ENCODE measurements at regions not wholly inside any gene's neighbourhood (a gene's known extent, or its start where the extent isn't known, plus 50 kb on each side); places are given as distances from the start of the nearest gene placed in this dataset.

- no peak for TF ChIP-seq TAF1 (IDR thresholded peaks at IDR 0.05; ENCODE audit: low read depth)
- TF ChIP-seq EP300 (IDR thresholded peaks at IDR 0.05; ENCODE audit: borderline replicate concordance) = no peak
- TF ChIP-seq USF1 (IDR thresholded peaks at IDR 0.05) = no peak
- no peak for TF ChIP-seq RAD21 (IDR thresholded peaks at IDR 0.05; ENCODE audit: low read depth)
- no peak for TF ChIP-seq EGR1 (IDR thresholded peaks at IDR 0.05)
- TF ChIP-seq YY1 (IDR thresholded peaks at IDR 0.05; ENCODE audit: low read depth) = no peak
- TF ChIP-seq MAX (IDR thresholded peaks at IDR 0.05) = no peak
- TF ChIP-seq REST (IDR thresholded peaks at IDR 0.05; ENCODE audit: low read depth) = no peak
- TF ChIP-seq TEAD4 (IDR thresholded peaks at IDR 0.05) = no peak
- no peak for TF ChIP-seq TCF12 (IDR thresholded peaks at IDR 0.05; ENCODE audit: low read depth)
- TF ChIP-seq FOXM1 (IDR thresholded peaks at IDR 0.05; ENCODE audit: borderline replicate concordance, low read depth) = no peak
- TF ChIP-seq ZBTB7A (IDR thresholded peaks at IDR 0.05; ENCODE audit: low read depth) = no peak
- no peak for TF ChIP-seq NFIC (IDR thresholded peaks at IDR 0.05)
- no peak for TF ChIP-seq CREB1 (IDR thresholded peaks at IDR 0.05; ENCODE audit: low read depth)
Observed at GRCh38 chr4:31009926-31010325, 289.8 kb downstream of the PCDH7 start.
